Left colon (tissue), 2 donors: ENCODE measurements at regions not wholly inside any gene's neighbourhood (a gene's known extent, or its start where the extent isn't known, plus 50 kb on each side); places are given as distances from the start of the nearest gene placed in this dataset.

ENCODE experiments used
- ATAC-seq: fragments of 200-7000 bp; cut with Tn5 transposase; one replicate; pipeline ENCODE4 v1.9.1; 2020; ENCODE audit warnings: mild to moderate bottlenecking, moderate library complexity
- DNase-seq, 2 donors: peaks; one replicate each; pipeline ENCODE4 v3.0.0-alpha.2; 2020
- intact Hi-C, 2 donors: fragments of 100-400 bp; cut with DNase I in 1 of 2; cut with micrococcal nuclease in 1 of 2; formaldehyde crosslinking; loops; one replicate each; pipeline versions ENCODE4 v1.11.2 to v1.14.0; 2022; cut with DNase I, micrococcal nuclease
- donor health status: DM: no; HTN: no; CAD: no.
- donor health status: DM: yes; HTN: yes; CAD: no.

DNA sequence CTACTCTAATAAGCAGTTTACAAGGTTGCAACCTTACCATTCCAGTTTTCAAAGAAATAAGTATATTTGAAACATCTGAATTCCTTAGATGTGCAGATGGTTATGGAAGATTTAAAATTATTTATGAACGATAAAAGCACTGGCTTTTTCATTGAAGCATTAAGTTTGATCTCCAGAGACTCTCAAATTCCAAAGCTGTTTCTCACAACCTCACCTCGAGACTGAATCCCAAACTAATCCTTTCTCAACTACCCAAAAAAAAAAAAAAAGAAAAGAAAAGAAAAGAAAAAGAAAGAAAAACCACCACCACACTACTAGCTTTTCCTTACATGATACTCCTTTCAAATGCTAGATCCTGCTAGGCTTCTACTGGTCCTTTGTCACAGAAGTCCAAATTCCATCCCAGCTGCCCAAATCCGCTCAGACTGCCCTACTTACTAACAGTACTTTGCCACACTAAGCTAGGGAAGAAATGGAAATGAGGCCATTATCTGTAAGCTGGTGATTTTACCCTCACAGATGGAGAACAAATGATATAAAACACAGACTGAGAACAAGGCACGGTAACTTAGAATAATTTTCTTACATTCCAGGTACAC is 100.6 kb upstream of the CDK1 start:
- intact Hi-C loops: no loop called here
- ATAC-seq (no peak), DNase-seq (no peak)

DNA sequence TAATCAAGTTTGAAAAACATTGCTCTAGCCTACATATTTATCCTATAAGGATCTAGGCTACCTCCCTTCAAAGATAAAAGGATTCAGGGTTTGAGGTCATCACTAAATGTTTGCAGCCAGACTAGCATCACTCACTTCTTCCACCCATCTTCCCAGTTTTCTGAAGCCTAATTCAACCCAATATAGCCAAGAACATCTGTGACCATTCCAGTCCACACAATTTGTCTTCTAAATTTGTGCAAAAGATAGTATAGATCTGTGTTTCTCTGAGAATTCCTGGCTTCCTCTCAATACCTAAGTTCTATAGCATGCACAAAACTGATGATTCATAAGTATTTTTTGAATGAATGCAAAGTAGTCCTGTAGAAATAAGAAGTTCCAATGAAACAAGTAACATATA is 103.0 kb upstream of the CDK1 start:
- ATAC-seq (no peak), DNase-seq (no peak)
- intact Hi-C loops: no loop called here

DNA sequence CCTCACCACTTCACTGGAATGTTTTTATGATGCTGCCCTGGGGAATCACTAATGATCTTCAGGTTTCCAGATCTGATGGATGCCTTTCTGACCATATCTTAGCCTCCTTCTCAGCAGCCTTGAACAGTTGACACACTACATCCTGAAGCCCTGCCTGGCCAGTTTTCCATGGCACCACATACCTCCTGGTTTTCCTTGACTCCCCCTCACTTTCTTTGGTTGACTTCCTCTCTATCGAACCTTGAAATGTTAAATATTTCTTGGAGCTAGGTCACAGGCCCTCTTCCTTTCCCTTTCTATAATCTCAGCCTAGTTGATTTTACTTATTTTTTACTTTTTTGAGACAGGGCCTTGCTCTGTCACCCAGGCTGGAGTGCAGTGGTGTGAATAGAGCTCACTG is 108.8 kb upstream of the CDK1 start:
- no peak for DNase-seq
- intact Hi-C loops: no loop called here
- ATAC-seq: no peak

DNA sequence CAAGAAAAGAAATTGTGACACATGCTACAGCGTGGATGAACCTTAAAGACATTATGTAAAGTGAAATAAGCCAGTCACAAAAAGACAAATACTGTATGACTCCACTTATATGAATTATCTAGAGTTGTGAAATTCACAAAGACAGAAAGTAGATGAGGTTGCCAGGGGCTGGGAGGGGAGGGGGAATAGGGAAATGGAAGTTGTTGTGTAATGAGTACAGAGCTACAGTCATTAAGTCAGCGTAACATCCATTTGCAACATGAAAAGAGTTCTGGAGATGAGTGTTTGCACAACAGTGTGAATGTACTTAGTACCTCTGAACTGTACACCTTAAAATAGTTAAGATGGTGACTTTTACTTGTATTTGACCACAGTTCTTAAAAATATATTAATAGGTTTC is 112.1 kb upstream of the CDK1 start:
- DNase-seq (no peak), ATAC-seq (no peak)
- intact Hi-C loops: no loop called here

DNA sequence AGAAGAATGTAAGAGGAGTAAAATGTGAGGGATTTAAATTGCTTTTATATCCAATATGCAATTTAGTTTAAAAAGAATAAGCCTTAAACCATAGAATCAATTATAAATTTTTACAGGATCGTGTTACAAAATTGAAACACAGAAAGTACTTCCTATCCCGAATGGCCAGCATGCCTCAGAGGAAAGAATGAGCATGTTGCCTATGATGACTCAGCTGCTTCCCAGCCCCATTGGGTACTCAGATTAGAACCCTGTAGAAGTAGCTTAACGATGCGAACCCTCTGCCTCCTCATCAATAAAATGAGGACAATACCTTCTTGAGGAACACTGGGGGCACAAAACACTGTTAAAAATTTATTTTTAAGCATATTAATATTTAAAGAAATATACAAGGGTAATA is 113.4 kb upstream of the CDK1 start:
- DNase-seq: no peak
- no peak for ATAC-seq
- intact Hi-C loops: no loop called here

DNA sequence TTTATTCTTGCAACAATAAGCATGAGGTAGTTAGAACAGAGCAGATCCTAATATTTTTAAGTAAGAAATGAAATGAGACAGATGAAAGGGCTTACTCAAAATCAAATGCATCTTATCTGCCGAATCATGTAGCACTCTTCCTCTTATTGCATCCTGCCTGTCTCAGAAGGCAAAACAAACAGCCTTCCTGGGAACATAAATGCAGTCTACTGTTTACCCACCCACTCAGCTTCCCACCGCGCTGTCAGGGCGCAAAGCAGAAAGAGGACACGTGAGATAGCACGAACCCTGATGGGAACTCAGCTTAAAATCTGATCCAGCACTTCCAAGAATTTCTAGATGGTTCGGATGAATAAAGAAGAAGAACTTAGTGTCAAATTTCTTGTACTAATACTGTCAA is 114.4 kb upstream of the CDK1 start:
- intact Hi-C loops: no loop called here
- no peak for ATAC-seq
- no peak for DNase-seq

DNA sequence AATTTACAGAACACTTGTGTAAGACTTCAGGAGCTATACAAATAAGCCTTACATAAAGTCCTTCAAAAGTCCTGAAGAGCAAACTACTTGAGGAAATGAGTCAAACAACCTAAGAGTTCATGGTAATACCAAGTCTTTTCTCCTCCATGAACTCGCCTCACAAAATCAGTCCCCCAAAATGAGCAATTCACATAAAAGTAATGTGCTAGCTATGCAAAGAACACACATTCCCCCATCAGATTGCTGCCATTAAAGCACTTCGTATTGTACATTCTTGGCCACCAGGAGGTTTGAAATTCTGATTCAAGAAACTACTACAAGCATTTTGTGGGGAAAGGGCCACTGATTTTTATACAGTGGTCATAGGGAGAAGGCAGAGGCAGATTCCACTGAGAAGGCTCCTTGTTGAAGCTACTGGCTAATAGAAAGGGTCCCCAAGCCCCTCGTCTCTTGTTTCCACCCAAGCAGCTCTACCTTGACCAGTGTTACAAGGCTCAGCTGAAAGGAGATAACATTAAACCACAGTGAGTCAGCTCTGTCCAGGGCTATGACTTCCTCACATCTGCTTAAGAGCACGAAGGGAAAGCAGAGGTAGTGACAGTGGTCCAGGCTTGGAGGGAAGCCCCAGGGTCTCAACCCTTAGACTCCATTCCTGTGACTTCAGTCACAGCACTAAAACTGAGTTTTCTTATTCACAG is 115.2 kb upstream of the CDK1 start:
- no peak for DNase-seq
- intact Hi-C loops: no loop called here
- ATAC-seq: no peak

DNA sequence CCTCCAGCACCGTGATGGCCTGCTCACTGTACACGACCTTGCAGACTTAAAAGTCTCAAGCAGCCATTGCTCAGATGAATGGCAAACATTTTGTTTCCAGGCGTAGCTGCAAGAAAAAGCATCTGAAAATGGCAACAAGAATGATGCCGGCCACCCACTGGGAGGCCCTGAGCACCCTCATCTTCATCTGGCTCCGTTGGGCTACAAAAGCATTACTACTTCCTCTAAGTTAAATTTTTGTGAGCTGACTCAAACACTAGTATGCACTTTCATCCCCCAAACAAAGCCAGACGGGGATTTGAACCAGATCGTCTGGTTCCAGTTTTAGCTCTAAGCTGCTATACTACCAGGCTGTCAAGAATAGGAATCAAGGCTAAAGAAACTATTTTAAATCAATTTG is 116.6 kb upstream of the CDK1 start:
- intact Hi-C loops: no loop called here
- no peak for DNase-seq
- ATAC-seq: no peak

DNA sequence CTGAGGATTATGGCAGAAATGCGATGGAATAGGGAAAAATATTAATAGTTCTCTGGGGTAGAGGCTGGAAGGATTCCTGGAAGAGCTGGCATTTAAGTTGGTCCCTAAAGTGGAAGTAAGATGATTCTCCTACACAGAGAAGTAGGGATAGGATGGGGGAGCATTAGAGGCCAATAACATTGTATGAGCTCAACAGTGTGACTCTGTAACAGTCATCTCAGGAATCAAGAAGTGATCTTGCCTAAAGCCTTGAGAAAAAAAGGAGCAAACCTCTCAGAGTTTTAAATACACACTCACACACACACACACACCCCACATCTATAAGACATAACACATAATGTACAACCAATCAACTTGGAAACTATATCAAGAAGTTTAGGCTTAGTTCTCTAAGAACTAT is 117.7 kb upstream of the CDK1 start:
- intact Hi-C loops: no loop called here
- no peak for DNase-seq
- no peak for ATAC-seq

DNA sequence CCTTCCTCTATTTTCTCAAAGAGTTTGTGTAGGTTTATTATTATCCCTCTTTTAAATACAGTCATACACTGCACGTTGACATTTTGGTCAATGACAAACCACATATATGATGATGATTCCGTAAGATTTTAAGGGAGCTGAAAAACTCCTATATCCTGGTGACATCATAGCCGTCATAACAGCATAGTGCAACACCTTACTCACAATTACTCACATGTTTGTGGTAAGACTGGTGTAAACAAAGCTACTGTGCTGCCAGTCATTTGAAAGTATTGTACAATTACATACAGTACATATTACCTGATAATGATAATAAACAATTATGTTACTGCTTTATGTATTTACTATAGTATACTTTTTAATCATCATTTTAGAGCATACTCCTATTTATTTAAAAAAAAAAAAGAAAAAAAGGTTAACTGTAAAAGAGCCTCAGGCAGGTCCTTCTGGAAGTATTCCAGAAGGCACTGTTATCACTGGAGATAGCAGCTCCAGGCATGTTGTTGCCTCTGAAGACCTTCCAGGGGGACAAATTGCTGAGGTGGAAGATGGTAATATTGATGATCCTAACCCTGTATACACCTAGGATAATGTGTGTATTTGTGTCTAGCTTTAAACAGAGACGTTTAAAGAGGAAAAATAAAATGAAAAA is 123.3 kb upstream of the CDK1 start:
- ATAC-seq: no peak
- intact Hi-C loops: loop anchor here in 1 of 2 donors (10.0 kb wide), 1 partner anchor 540 kb away; no protein-coding TSS in a partner anchor
- DNase-seq: no peak

DNA sequence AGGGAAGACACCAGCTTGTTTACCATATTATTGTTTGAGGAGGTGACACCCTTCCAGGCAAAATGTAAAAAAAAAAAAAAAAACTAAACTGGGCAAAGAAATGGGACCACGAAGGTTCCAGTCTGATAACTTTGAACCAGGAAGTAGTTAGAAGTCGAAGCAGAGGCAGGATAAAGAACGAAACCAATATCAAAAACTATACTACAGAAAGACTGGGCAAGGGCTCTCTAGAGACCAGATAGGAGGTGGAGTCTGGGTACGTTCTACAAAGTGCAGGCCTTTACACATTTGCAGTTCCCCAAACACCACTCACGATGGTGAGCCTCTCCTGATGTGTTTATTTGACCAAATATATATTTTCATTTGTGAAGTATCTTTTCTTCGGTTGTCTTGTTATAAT is 125.7 kb upstream of the CDK1 start:
- no peak for ATAC-seq
- intact Hi-C loops: loop anchor here in 1 of 2 donors (10.0 kb wide), 1 partner anchor 538 kb away; no protein-coding TSS in a partner anchor
- no peak for DNase-seq

DNA sequence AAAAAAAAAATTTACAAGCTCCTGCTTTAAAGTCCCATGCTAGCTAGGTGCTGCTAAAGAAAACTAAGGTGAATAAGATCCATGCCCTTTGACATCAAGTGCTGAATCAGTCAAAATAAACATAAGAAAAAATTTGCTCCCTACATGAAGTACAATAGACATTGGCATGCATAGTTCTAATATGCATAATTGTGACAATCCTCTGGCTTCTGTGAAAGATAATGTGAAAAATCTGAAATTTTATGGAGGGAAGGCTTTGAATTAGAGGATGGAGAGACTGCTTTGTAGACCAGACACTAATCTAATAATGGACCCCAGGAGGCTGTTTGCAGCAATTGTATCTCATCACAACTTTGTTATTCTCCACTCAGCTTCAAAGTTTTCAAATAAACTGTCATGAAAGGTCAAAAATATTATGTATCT is 127.9 kb upstream of the CDK1 start:
- ATAC-seq: no peak
- DNase-seq: no peak
- intact Hi-C loops: loop anchor here in 1 of 2 donors (10.0 kb wide), 1 partner anchor 536 kb away; no protein-coding TSS in a partner anchor

DNA sequence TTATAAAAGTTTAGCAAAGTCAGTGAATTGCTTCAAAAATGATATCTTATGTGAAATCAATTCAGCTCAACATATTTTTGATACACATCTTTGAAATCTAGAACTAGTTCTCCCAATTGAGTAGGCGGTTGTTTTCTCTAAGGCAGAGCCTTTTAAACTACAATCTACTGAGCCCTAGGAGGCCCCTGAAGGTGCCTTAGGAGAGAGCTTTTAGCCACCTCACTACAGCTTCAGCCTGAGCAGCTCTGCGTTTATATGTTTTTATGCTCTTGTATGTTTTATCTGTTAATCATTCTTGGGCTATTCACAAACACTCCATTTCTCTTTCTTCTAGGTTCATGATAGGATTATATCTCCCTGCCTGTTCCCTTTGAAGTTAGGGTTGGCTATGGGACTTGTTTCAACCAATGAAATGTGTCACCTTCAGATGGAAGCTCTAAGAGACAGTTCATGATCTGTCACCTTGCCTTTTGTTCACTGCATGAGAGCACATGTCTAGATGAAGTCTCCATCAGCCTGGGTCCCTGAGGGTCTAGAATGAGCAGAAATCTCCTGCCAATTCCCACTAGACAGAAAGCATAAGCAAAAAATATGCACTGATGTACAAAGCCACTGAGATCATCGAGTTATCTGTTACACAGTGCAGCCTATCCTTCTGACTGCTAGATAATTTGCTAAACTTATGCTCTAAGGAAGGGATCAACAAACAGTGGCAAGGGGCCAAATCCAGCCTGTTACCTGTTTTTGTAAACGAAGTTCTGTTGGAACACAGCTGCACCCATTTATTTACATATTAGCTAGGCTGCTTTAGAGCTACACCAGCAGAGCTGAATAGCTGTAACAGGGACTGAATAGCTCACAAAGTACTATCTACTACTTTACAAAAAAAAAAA is 128.5 kb upstream of the CDK1 start:
- peak; percentile 48 for ATAC-seq
- intact Hi-C loops: loop anchor here in 1 of 2 donors (5.0 to 10.0 kb wide), 2 partner anchors 202 to 535 kb away; no protein-coding TSS in a partner anchor
- no peak for DNase-seq

DNA sequence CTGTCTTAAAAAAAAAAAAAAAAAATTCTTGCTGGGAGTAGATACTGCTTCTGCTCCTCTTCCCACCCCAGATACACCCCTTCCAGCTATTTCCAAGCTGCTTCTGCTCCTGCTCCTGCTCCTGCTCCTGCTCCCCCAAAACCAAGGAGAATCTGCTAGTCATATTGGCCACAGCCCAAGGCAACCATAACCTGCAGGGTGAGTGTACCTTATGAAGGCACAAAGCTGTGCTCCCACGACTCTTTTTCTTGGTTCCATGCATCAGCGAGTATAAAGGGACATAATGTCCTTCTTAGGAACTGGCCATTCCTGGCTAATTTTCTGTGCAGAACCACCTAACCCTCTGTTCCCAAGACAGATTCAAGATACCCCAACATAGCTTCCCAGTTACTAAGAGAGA is 129.5 kb upstream of the CDK1 start:
- intact Hi-C loops: loop anchor here in 1 of 2 donors (5.0 kb wide), 1 partner anchor 201 kb away; no protein-coding TSS in a partner anchor
- DNase-seq (no peak), ATAC-seq (no peak)

DNA sequence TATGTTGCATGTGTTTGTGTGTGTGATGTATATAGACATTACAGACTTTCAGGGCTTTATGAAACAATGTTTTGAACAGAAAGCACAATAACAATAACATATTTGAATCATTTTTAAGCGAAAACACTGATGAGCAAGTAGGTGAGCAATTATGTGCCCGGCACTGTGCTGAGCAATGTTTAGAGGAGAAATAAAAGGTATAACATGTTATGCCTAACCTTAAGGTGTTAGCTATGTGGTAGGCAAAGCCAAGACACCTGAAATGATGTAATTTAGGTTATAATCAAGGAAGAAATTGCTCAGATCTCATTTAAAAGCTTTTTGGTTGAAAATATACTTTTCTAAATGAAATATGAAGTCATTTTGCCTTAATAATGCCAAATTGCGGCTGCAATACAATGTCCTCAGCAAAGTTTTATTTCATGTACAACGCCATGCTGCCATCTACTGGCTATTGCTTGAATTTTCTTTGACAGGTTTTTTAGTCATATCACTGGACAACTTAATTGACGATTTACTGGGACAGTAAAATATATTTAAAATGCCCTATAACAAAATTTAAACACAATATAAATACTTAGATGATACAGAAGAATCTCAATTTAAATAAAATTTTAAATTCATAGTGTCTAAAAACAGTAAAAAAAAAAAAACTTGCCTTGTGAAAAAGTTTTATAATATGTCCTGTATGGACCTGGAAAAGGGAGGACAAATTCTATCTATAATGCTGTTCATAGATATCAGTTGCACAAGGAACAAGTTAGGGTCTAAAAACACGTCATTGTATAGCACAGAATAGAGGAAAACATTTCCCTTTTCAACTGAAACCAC is 131.1 kb upstream of the CDK1 start:
- DNase-seq (no peak), ATAC-seq (peak; percentile 59)
- intact Hi-C loops: loop anchor here in 1 of 2 donors (5.0 kb wide), 1 partner anchor 200 kb away; no protein-coding TSS in a partner anchor

DNA sequence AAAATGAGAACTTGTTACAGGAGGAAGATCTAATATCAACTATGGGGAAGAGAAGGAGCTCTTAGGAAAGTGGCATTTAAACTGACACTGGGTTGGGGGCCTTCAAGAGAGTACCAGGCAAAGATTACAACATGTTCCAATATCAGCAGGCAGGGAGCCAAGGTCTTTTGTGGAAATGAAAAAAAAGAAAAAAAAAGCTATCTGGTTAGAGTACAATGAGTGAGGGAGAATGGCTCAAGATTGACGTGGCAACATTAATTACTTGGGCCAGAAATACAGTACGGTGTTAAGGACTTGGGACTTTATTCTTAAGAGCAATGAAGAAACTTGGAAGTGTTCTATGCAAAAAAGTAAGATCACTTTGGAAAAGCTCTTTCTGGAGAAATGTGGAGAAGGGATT is 132.3 kb upstream of the CDK1 start:
- ATAC-seq (no peak), DNase-seq (no peak)
- intact Hi-C loops: loop anchor here in 1 of 2 donors (5.0 kb wide), 1 partner anchor 199 kb away; no protein-coding TSS in a partner anchor

DNA sequence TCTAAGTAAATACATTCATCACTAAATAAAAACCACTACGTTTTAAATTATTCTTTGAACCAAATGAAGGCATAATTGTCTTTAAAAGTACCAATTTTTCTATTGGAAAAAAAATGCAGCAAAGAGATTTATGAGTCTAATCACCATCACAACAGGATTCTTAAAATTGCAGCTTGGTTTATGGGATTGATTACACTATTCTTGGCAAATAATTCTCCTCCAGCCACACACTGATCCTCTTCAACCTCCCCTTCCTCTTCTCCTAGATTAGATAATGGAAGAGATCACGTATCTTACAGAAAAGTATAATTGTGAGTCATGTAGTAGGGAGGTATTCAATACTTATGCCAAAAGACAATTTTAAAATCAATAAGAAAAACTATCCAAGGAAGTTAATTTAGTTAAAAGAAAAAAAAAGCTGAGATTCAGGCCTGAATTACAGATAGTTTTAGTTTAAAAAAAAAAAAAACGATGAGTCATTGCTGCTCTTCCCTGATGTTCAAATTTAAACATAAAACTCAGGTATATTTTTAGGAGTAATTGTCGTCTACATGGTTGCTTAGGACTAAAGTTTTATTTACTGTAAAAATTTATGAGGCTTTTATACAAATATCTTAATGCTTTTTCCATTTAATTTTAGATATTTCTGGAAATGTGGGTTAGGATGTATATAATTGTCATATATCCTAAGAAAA is 133.7 kb upstream of the CDK1 start:
- intact Hi-C loops: loop anchor here in 1 of 2 donors (5.0 kb wide), 1 partner anchor 197 kb away; no protein-coding TSS in a partner anchor
- no peak for ATAC-seq

DNA sequence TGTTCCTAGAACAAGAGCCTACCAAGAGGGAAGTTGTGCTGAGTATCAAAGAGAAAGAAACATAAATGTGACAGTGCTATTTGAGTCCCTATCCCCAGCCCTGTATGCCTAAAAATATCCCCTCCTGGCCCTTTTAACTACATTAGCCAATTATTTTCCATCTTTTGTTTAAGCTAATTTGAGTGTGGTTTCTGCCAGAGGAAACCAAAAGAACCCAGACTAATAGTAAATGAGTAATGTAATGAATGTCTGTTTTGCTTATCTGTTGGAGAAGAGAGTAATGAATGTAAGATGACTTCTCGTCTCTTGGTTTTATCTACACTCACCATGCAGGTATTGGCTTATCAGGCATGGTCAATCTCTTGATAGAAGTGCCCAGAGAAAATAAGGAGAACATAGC is 134.4 kb upstream of the CDK1 start:
- intact Hi-C loops: no loop called here
- ATAC-seq (no peak), DNase-seq (no peak)

More for the DNA sequence above, 133.7 kb upstream of the CDK1 start:
- no peak for DNase-seq
